DND-41 (cell line): ENCODE measurements at regions not wholly inside any gene's neighbourhood (a gene's known extent, or its start where the extent isn't known, plus 50 kb on each side); places are given as distances from the start of the nearest gene placed in this dataset.

Source experiments
- ATAC-seq: fragments of 200-7000 bp; cut with Tn5 transposase; 3 replicates; pipeline ENCODE4 v1.9.1; 2021; ENCODE audit warnings: low read depth; ENCODE audit not compliant: insufficient read depth
- DNase-seq: peaks from one replicate; pipeline ENCODE4 v3.0.0-alpha.2; 2020
- H2AFZ ChIP-seq: 2 replicates; pipeline ENCODE4 v1.6.0; 2012; ENCODE audit warnings: low read depth, low read length
- H3K27ac ChIP-seq: 2 replicates; pipeline ENCODE4 v1.5.1; 2012; ENCODE audit warnings: low read length, inconsistent platforms
- H3K27me3 ChIP-seq: fragments of 200-600 bp; sonication (generic); 2 replicates; pipeline ENCODE4 v1.6.0; 2012; ENCODE audit warnings: low read length, mild to moderate bottlenecking, inconsistent platforms; ENCODE audit not compliant: insufficient read depth, poor library complexity
- H3K36me3 ChIP-seq: 2 replicates; pipeline ENCODE4 v1.5.1; 2012; ENCODE audit warnings: low read length, inconsistent platforms; ENCODE audit not compliant: insufficient read depth
- H3K4me1 ChIP-seq: 2 replicates; pipeline ENCODE4 v1.5.1; 2012; ENCODE audit warnings: mild to moderate bottlenecking, low read length; ENCODE audit not compliant: insufficient read depth
- H3K4me2 ChIP-seq: 2 replicates; pipeline ENCODE4 v1.6.0; 2012; ENCODE audit warnings: mild to moderate bottlenecking, moderate library complexity, low read length, inconsistent platforms; ENCODE audit not compliant: insufficient read depth
- H3K4me3 ChIP-seq, 2 experiments: fragments of 200-600 bp in 1 of 2; shearing (Covaris generic) in 1 of 2; 2 replicates each; pipeline ENCODE4 v1.5.1; 2012 to 2016; ENCODE audit warnings: inconsistent platforms in 2 of 2, low read length in 2 of 2, mild to moderate bottlenecking in 2 of 2, low read depth in 1 of 2, moderate library complexity in 1 of 2
- H3K79me2 ChIP-seq: 2 replicates; pipeline ENCODE4 v1.6.0; 2012; ENCODE audit warnings: low read length, inconsistent platforms; ENCODE audit not compliant: insufficient read depth
- H3K9ac ChIP-seq: 2 replicates; pipeline ENCODE4 v1.6.0; 2012; ENCODE audit warnings: low read depth, mild to moderate bottlenecking, inconsistent platforms, low read length, moderate library complexity
- H3K9me3 ChIP-seq: 2 replicates; pipeline ENCODE4 v1.5.1; 2012; ENCODE audit warnings: low read length, moderate library complexity, mild to moderate bottlenecking, inconsistent platforms; ENCODE audit not compliant: insufficient read depth, severe bottlenecking
- H4K20me1 ChIP-seq: 2 replicates; pipeline ENCODE4 v1.6.0; 2012; ENCODE audit warnings: low read length; ENCODE audit not compliant: insufficient read depth
- CTCF ChIP-seq: IDR thresholded peaks from 2 replicates; pipeline ENCODE4 v1.5.1; 2012; ENCODE audit warnings: borderline replicate concordance, low read length, moderate library complexity, mild to moderate bottlenecking; ENCODE audit not compliant: poor library complexity, severe bottlenecking; ENCODE audit errors: extremely low read depth
- EZH2 ChIP-seq: IDR thresholded peaks from 3 replicates; pipeline ENCODE4 v1.6.1; 2012; ENCODE audit warnings: borderline replicate concordance, low read depth, mild to moderate bottlenecking, moderate library complexity, low read length, inconsistent platforms; ENCODE audit not compliant: severe bottlenecking

GRCh38 chr2:194128810-194129209 lies 1528.2 kb upstream of the SLC39A10 start:
- H3K9ac ChIP-seq, result no peak overlapping the region
- 0 out of 2 replicates have a peak, but pooled peaks cover 7% of the 10 kb centered on the region for H3K4me1 ChIP-seq
- DNase-seq, result no peak
- no peak for ATAC-seq
- no peak overlapping the region for H3K4me3 ChIP-seq
- no peaks in the 10 kb centered on the region for H3K36me3 ChIP-seq
- H3K4me2 ChIP-seq, result no peak overlapping the region
- no peak for TF ChIP-seq EZH2
- no peak for TF ChIP-seq CTCF
- no peak overlapping the region for H3K27ac ChIP-seq
- H3K9me3 ChIP-seq, result peaks cover 3% of the 10 kb centered on the region
- no peaks in the 10 kb centered on the region for H3K27me3 ChIP-seq
- no peak overlapping the region for H2AFZ ChIP-seq
- no peaks in the 10 kb centered on the region for H4K20me1 ChIP-seq
- no peaks in the 10 kb centered on the region for H3K79me2 ChIP-seq

GRCh38 chr2:194126418-194126817 lies 1530.6 kb upstream of the SLC39A10 start:
- DNase-seq (no peak), ATAC-seq (no peak)
- Histone ChIP-seq H3K9me3 (peaks cover 3% of the 10 kb centered on the region), H3K9ac (no peak overlapping the region), H3K79me2 (no peaks in the 10 kb centered on the region), H3K36me3 (no peaks in the 10 kb centered on the region), H3K4me3 (no peak overlapping the region), H4K20me1 (no peaks in the 10 kb centered on the region), H3K4me2 (peak overlapping the region; percentile 12; the same call in 1 of the 2 replicates), H3K27ac (no peak overlapping the region), H3K27me3 (no peaks in the 10 kb centered on the region), H2AFZ (no peak overlapping the region), H3K4me1 (0 out of 2 replicates have a peak, but pooled peaks cover 7% of the 10 kb centered on the region)
- TF ChIP-seq EZH2, result no peak
- TF ChIP-seq CTCF, result no peak

DNA sequence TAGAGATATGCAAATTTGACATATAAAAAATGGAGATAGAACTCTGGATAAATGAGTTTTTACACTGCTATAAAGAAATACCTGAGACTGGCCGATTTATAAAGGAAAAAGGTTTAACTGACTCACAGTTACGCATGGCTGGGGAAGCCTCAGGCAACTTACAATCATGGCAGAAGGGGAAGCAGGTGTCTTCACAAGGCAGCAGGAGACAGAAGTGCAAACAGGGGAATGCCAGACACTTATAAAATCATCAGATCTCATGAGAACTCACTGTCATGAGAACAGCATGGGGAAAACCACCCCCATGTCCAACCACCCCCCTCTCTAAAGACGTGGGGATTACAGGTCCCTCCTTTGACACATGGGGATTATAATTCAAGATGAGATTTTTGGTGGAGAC lies 1540.2 kb upstream of the SLC39A10 start:
- TF ChIP-seq EZH2 (no peak), CTCF (no peak)
- Histone ChIP-seq H3K4me3 (no peak overlapping the region), H2AFZ (no peak overlapping the region), H3K9me3 (no peaks in the 10 kb centered on the region), H3K79me2 (no peaks in the 10 kb centered on the region), H4K20me1 (no peaks in the 10 kb centered on the region), H3K4me1 (no peaks in the 10 kb centered on the region), H3K27ac (no peak overlapping the region), H3K9ac (no peak overlapping the region), H3K36me3 (no peaks in the 10 kb centered on the region), H3K4me2 (no peak overlapping the region), H3K27me3 (no peaks in the 10 kb centered on the region)
- ATAC-seq (no peak), DNase-seq (no peak)

- Histone ChIP-seq H3K9me3 (no peaks in the 10 kb centered on the region), H3K79me2 (no peaks in the 10 kb centered on the region), H3K27me3 (no peaks in the 10 kb centered on the region), H3K4me3 (no peak overlapping the region), H3K9ac (no peak overlapping the region), H4K20me1 (no peaks in the 10 kb centered on the region), H3K27ac (no peak overlapping the region), H3K4me1 (no peaks in the 10 kb centered on the region), H2AFZ (no peak overlapping the region), H3K4me2 (no peak overlapping the region), H3K36me3 (no peaks in the 10 kb centered on the region)
- DNase-seq, result no peak
- no peak for ATAC-seq
- no peak for TF ChIP-seq EZH2
- TF ChIP-seq CTCF, result no peak
Measured at GRCh38 chr2:194105358-194105757, 1551.7 kb upstream of the SLC39A10 start.
